ENCODE measurements at regions not wholly inside any gene's neighbourhood (a gene's known extent, or its start where the extent isn't known, plus 50 kb on each side); places are given as distances from the start of the nearest gene placed in this dataset.

GRCh38 chr2:234410526-234410925, 86.4 kb downstream of the ARL4C start (continued):
- no peak for TF ChIP-seq ZSCAN22 (CRISPR knock-in tag; IDR thresholded peaks at IDR 0.05)
- no peak for TF ChIP-seq ARID2 (CRISPR knock-in tag; IDR thresholded peaks at IDR 0.05; ENCODE audit: borderline replicate concordance)
- TF ChIP-seq RFX3 (CRISPR knock-in tag; IDR thresholded peaks at IDR 0.05): no peak
- no peak for TF ChIP-seq KDM2A (CRISPR knock-in tag; IDR thresholded peaks at IDR 0.05; ENCODE audit: borderline replicate concordance, low read depth)
- no peak for TF ChIP-seq CHD4 (IDR thresholded peaks at IDR 0.05; ENCODE audit: borderline replicate concordance, low read length)
- TF ChIP-seq MZF1 (CRISPR knock-in tag; IDR thresholded peaks at IDR 0.05; ENCODE audit: borderline replicate concordance): no peak
- TF ChIP-seq ZSCAN31 (CRISPR knock-in tag; IDR thresholded peaks at IDR 0.05; ENCODE audit: low read depth): no peak
- TF ChIP-seq SMARCC2 (IDR thresholded peaks at IDR 0.05): no peak
- TF ChIP-seq PITX1 (CRISPR knock-in tag; IDR thresholded peaks at IDR 0.05): peak; percentile 9; the same call in 1 of the 2 replicates
- TF ChIP-seq PBX3 (CRISPR knock-in tag; IDR thresholded peaks at IDR 0.05; ENCODE audit: borderline replicate concordance): no peak
- TF ChIP-seq ZNF513 (CRISPR knock-in tag; conservative IDR thresholded peaks at IDR 0.05): no peak
- TF ChIP-seq TFDP1 (CRISPR knock-in tag; IDR thresholded peaks at IDR 0.05; ENCODE audit: borderline replicate concordance): no peak
- TF ChIP-seq ZNF749 (CRISPR knock-in tag; IDR thresholded peaks at IDR 0.05; ENCODE audit: borderline replicate concordance): no peak
- no peak for TF ChIP-seq NR2F1 (CRISPR knock-in tag; IDR thresholded peaks at IDR 0.05)
- no peak for TF ChIP-seq ZNF292 (CRISPR knock-in tag; IDR thresholded peaks at IDR 0.05; ENCODE audit: borderline replicate concordance, low read depth)
- TF ChIP-seq GMEB2 (CRISPR knock-in tag; IDR thresholded peaks at IDR 0.05; ENCODE audit: low read depth): no peak
- TF ChIP-seq STAG1 (CRISPR knock-in tag; IDR thresholded peaks at IDR 0.05): no peak
- no peak for TF ChIP-seq ZNF740 (CRISPR knock-in tag; IDR thresholded peaks at IDR 0.05)
- TF ChIP-seq ZUFSP (CRISPR knock-in tag; IDR thresholded peaks at IDR 0.05; ENCODE audit: borderline replicate concordance): no peak
- no peak for TF ChIP-seq SSRP1 (CRISPR knock-in tag; IDR thresholded peaks at IDR 0.05)
- TF ChIP-seq KDM6A (CRISPR knock-in tag; IDR thresholded peaks at IDR 0.05; ENCODE audit: low read depth): 0 out of 2 replicates have a peak, but pooled peaks have one; percentile 36
- no peak for TF ChIP-seq MTF2 (CRISPR knock-in tag; IDR thresholded peaks at IDR 0.05; ENCODE audit: borderline replicate concordance)
- TF ChIP-seq NAIF1 (CRISPR knock-in tag; IDR thresholded peaks at IDR 0.05; ENCODE audit: borderline replicate concordance): no peak
- no peak for TF ChIP-seq ZNF333 (CRISPR knock-in tag; IDR thresholded peaks at IDR 0.05; ENCODE audit: borderline replicate concordance)
- no peak for TF ChIP-seq IRF2 (CRISPR knock-in tag; IDR thresholded peaks at IDR 0.05)

Data from HepG2 (cell line).